Spleen (tissue), 7 donors: ENCODE measurements at regions not wholly inside any gene's neighbourhood (a gene's known extent, or its start where the extent isn't known, plus 50 kb on each side); places are given as distances from the start of the nearest gene placed in this dataset.

Experiments used
- CTCF ChIP-seq, 11 experiments: fragments of 200-600 bp in 7 of 11; fragments of 450-650 bp in 4 of 11; sonication (generic) in 4 of 11; IDR thresholded peaks in 8 of 11; conservative IDR thresholded peaks in 3 of 11; 1 replicate in 7 of 11; 2 replicates in 4 of 11; pipeline versions ENCODE4 v1.4.0 to v1.8.0; 2016 to 2021; ENCODE audit warnings: antibody characterized with exemption in 11 of 11, inconsistent platforms in 4 of 11, mild to moderate bottlenecking in 1 of 11
- POLR2A ChIP-seq, 3 donors: fragments of 450-650 bp; IDR thresholded peaks; one replicate each; pipeline ENCODE4 v1.5.1; 2017; ENCODE audit warnings: antibody characterized with exemption in 3 of 3, mild to moderate bottlenecking in 1 of 3
- POLR2AphosphoS5 ChIP-seq, 3 donors: sonication (generic); formaldehyde crosslinking; IDR thresholded peaks; one replicate each; pipeline ENCODE4 v1.5.1; 2017; ENCODE audit warnings: antibody characterized with exemption in 3 of 3
- donor health status: DM: no; HTN: no; CAD: no; lungs with moderate emphysema.
- donor health status: DM: no; HTN: no; CAD: no.
- donor health status: DM: no; HTN: no; CAD: no.

DNA sequence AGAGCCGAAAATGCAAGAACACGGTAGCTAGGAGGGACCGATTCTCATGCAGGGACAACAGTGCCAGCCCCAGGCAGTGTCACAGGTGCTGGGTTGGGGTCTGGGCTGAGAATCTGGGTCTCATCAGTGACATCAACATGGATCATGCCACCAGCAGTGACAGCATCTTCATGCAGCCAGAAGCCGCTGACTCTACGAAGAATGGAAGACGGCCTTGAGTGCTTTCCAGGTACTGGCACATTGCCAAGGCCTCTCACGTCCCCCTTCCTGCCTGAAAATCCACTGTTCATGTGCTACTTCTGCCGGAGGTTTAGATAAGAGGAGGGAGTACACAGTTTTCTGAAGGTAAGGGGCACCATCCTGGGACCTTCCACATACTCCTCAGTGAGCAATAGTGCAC is 141.1 kb upstream of the FOXQ1 start:
- no peak for TF ChIP-seq CTCF (IDR thresholded peaks at IDR 0.05 in 8 of 11, conservative IDR thresholded peaks at IDR 0.05 in 3 of 11)
- no peak for TF ChIP-seq POLR2AphosphoS5 (IDR thresholded peaks at IDR 0.05)
- TF ChIP-seq POLR2A (IDR thresholded peaks at IDR 0.05), result no peak
